A673 (cell line): ENCODE measurements at regions not wholly inside any gene's neighbourhood (a gene's known extent, or its start where the extent isn't known, plus 50 kb on each side); places are given as distances from the start of the nearest gene placed in this dataset.

Source experiments
- BruUV-seq: library from RNA; stranded (reverse); fragments of 400-500 nt; replicated peaks from 2 replicates; lab custom pipeline; 2021; lab: Mats Ljungman, UMichigan
- CTCF ChIA-PET: fragments of 300-600 bp; sonication (Branson Sonifier 250); formaldehyde crosslinking; loops from one replicate; lab custom pipeline; 2022; ENCODE audit warnings: antibody characterized with exemption; lab: Charles Lee
- POLR2A ChIA-PET: fragments of 300-600 bp; sonication (Branson Sonifier 250); formaldehyde crosslinking; loops from one replicate; lab custom pipeline; 2022; ENCODE audit warnings: antibody characterized with exemption; ENCODE audit not compliant: low non-redundant PET; lab: Charles Lee
- DNase-seq: peaks from one replicate; pipeline ENCODE4 v3.0.0-alpha.2; 2015; ENCODE audit warnings: low spot score
- H3K27ac ChIP-seq: fragments of 200-600 bp; sonication (generic); 2 replicates; pipeline ENCODE4 v1.5.1; 2016; ENCODE audit warnings: mixed run types, low read depth, mild to moderate bottlenecking, mixed read lengths, antibody characterized with exemption, low read length; ENCODE audit not compliant: poor library complexity, severe bottlenecking
- H3K27me3 ChIP-seq: fragments of 200-600 bp; sonication (generic); replicated peaks from 2 replicates; pipeline ENCODE4 v1.6.1; 2017; ENCODE audit warnings: mixed run types, low read depth, mild to moderate bottlenecking, mixed read lengths, antibody characterized with exemption, low read length; ENCODE audit not compliant: insufficient read depth, poor library complexity
- H3K36me3 ChIP-seq: fragments of 200-600 bp; sonication (generic); 2 replicates; pipeline ENCODE4 v1.6.1; 2016; ENCODE audit warnings: mixed run types, mild to moderate bottlenecking, mixed read lengths, antibody characterized with exemption, low read length; ENCODE audit not compliant: insufficient read depth, poor library complexity, severe bottlenecking
- H3K4me1 ChIP-seq: fragments of 200-600 bp; sonication (generic); 2 replicates; pipeline ENCODE4 v1.6.1; 2017; ENCODE audit warnings: mixed run types, mild to moderate bottlenecking, mixed read lengths, antibody characterized with exemption, low read length; ENCODE audit not compliant: insufficient read depth, poor library complexity, severe bottlenecking
- H3K4me3 ChIP-seq: fragments of 200-600 bp; sonication (generic); 2 replicates; pipeline ENCODE4 v1.5.1; 2016; ENCODE audit warnings: low read depth, mixed run types, mild to moderate bottlenecking, mixed read lengths, low read length; ENCODE audit not compliant: poor library complexity, severe bottlenecking
- H3K9me3 ChIP-seq: fragments of 200-600 bp; sonication (generic); 2 replicates; pipeline ENCODE4 v1.6.1; 2016; ENCODE audit warnings: mixed run types, low read depth, mild to moderate bottlenecking, mixed read lengths, antibody characterized with exemption, low read length; ENCODE audit not compliant: poor library complexity, severe bottlenecking
- CTCF ChIP-seq: fragments of 300-800, 200-600 bp; sonication (generic); conservative IDR thresholded peaks from 2 replicates; pipeline ENCODE4 v1.5.1; 2017; ENCODE audit warnings: low read depth, mild to moderate bottlenecking, antibody characterized with exemption, low read length, moderate library complexity, mixed read lengths
- EZH2 ChIP-seq: fragments of 200-600 bp; sonication (generic); IDR thresholded peaks from 2 replicates; pipeline ENCODE4 v1.6.1; 2017; ENCODE audit warnings: borderline replicate concordance, low read depth, mild to moderate bottlenecking, mixed read lengths, antibody characterized with exemption, low read length; ENCODE audit not compliant: poor library complexity, severe bottlenecking
- intact Hi-C: fragments of 100-400 bp; cut with micrococcal nuclease; formaldehyde crosslinking; loops from one replicate; pipeline ENCODE4 v1.10.0; 2022; ENCODE audit not compliant: unreplicated experiment

GRCh38 chr3:160159341-160159740 is 65.9 kb upstream of the C3orf80 start:
- H3K4me1 ChIP-seq: no peaks in the 10 kb centered on the region
- intact Hi-C loops: loop anchor here (5.0 kb wide), 1 partner anchor 127 kb away; no protein-coding TSS in a partner anchor
- H3K36me3 ChIP-seq: no peaks in the 10 kb centered on the region
- POLR2A ChIA-PET: no interaction called here
- H3K27me3 ChIP-seq: peaks cover 17% of the 10 kb centered on the region
- no peak overlapping the region for H3K4me3 ChIP-seq
- no TSS peak for BruUV-seq
- no peaks in the 10 kb centered on the region for H3K9me3 ChIP-seq
- TF ChIP-seq EZH2 (no peak), CTCF (no peak)
- no peak overlapping the region for H3K27ac ChIP-seq
- CTCF ChIA-PET: no interaction called here
- no peak for DNase-seq

- BruUV-seq: no TSS peak
- ChIA-PET POLR2A (no interaction called here), CTCF (no interaction called here)
- intact Hi-C loops: loop anchor here (5.0 kb wide), 3 partner anchors 128 to 327 kb away; no protein-coding TSS in a partner anchor
- no peak overlapping the region for H3K27ac ChIP-seq
- H3K4me3 ChIP-seq: no peak overlapping the region
- H3K36me3 ChIP-seq: no peaks in the 10 kb centered on the region
- peaks cover 13% of the 10 kb centered on the region for H3K27me3 ChIP-seq
- H3K4me1 ChIP-seq: no peaks in the 10 kb centered on the region
- H3K9me3 ChIP-seq: no peaks in the 10 kb centered on the region
- TF ChIP-seq EZH2 (no peak), CTCF (no peak)
- DNase-seq: no peak
Observed at GRCh38 chr3:160159806-160160205, 65.4 kb upstream of the C3orf80 start.

- POLR2A ChIA-PET: no interaction called here
- H3K36me3 ChIP-seq: no peaks in the 10 kb centered on the region
- no peaks in the 10 kb centered on the region for H3K9me3 ChIP-seq
- CTCF ChIA-PET: interaction anchor here (1.5 kb wide), 1 partner anchor 30 kb away, joined by 7 read pairs; no protein-coding TSS in a partner anchor
- intact Hi-C loops: loop anchor here (5.0 kb wide), 2 partner anchors 250 to 325 kb away; no protein-coding TSS in a partner anchor
- H3K27ac ChIP-seq: no peak overlapping the region
- DNase-seq: no peak
- H3K4me1 ChIP-seq: no peaks in the 10 kb centered on the region
- BruUV-seq: no TSS peak
- no peak overlapping the region for H3K4me3 ChIP-seq
- TF ChIP-seq EZH2 (no peak), CTCF (no peak)
- H3K27me3 ChIP-seq: peaks cover 4% of the 10 kb centered on the region
Observed at GRCh38 chr3:160161921-160162320, 63.3 kb upstream of the C3orf80 start.
